Peyer's patch (tissue), 4 donors: ENCODE measurements at regions not wholly inside any gene's neighbourhood (a gene's known extent, or its start where the extent isn't known, plus 50 kb on each side); places are given as distances from the start of the nearest gene placed in this dataset.

ENCODE experiments used
- DNase-seq, 3 donors: peaks; one replicate each; pipeline ENCODE4 v3.0.0-alpha.2; 2017 to 2019
- H3K27ac ChIP-seq, 4 donors: fragments of 200-600 bp; sonication (generic); one replicate each; pipeline ENCODE4 v1.5.1; 2016 to 2019
- H3K27me3 ChIP-seq, 2 donors: fragments of 200-600 bp; sonication (generic); one replicate each; pipeline ENCODE4 v1.5.1; 2019
- H3K36me3 ChIP-seq, 3 donors: fragments of 200-600 bp; sonication (generic); one replicate each; pipeline ENCODE4 v1.5.1; 2016 to 2019
- H3K4me1 ChIP-seq, 4 donors: fragments of 200-600 bp; sonication (generic); one replicate each; pipeline ENCODE4 v1.5.1; 2016 to 2019
- H3K4me3 ChIP-seq, 4 donors: fragments of 200-600 bp; sonication (generic); 1 replicate in 3 of 4; 2 replicates in 1 of 4; pipeline ENCODE4 v1.5.1; 2016 to 2019; ENCODE audit warnings: mild to moderate bottlenecking in 1 of 4
- H3K9me3 ChIP-seq, 4 donors: fragments of 200-600 bp; sonication (generic); one replicate each; pipeline ENCODE4 v1.5.1; 2016 to 2019; ENCODE audit warnings: mild to moderate bottlenecking in 1 of 4
- POLR2A ChIP-seq, 2 donors: fragments of 450-650 bp; IDR thresholded peaks; one replicate each; pipeline ENCODE4 v1.5.1; 2017; ENCODE audit warnings: antibody characterized with exemption in 2 of 2, mild to moderate bottlenecking in 2 of 2, moderate library complexity in 2 of 2
- TF ChIP-seq, protein P1 (sequence below), 6 experiments: fragments of 450-650 bp in 4 of 6; fragments of 200-600 bp in 2 of 6; sonication (generic) in 1 of 6; IDR thresholded peaks; one replicate each; pipeline ENCODE4 v1.5.1; 2017 to 2019; ENCODE audit warnings: antibody characterized with exemption in 6 of 6, mild to moderate bottlenecking in 3 of 6, moderate library complexity in 1 of 6

- TF ChIP-seq POLR2A (IDR thresholded peaks at IDR 0.05), result no peak
- TF ChIP-seq, protein P1, sequence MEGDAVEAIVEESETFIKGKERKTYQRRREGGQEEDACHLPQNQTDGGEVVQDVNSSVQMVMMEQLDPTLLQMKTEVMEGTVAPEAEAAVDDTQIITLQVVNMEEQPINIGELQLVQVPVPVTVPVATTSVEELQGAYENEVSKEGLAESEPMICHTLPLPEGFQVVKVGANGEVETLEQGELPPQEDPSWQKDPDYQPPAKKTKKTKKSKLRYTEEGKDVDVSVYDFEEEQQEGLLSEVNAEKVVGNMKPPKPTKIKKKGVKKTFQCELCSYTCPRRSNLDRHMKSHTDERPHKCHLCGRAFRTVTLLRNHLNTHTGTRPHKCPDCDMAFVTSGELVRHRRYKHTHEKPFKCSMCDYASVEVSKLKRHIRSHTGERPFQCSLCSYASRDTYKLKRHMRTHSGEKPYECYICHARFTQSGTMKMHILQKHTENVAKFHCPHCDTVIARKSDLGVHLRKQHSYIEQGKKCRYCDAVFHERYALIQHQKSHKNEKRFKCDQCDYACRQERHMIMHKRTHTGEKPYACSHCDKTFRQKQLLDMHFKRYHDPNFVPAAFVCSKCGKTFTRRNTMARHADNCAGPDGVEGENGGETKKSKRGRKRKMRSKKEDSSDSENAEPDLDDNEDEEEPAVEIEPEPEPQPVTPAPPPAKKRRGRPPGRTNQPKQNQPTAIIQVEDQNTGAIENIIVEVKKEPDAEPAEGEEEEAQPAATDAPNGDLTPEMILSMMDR (IDR thresholded peaks at IDR 0.05), result no peak
- no peaks in the 10 kb centered on the region for H3K27me3 ChIP-seq
- no peaks in the 10 kb centered on the region for H3K9me3 ChIP-seq
- H3K27ac ChIP-seq, result no peak overlapping the region
- no peaks in the 10 kb centered on the region for H3K4me1 ChIP-seq
- DNase-seq, result no peak
- no peaks in the 10 kb centered on the region for H3K36me3 ChIP-seq
- no peak overlapping the region for H3K4me3 ChIP-seq
Observed at GRCh38 chr1:108027389-108027788, 62.4 kb upstream of the VAV3 start.

GRCh38 chr1:108017698-108018097 lies 52.7 kb upstream of the VAV3 start:
- no peak for DNase-seq
- no peaks in the 10 kb centered on the region for H3K4me1 ChIP-seq
- no peak overlapping the region for H3K27ac ChIP-seq
- no peaks in the 10 kb centered on the region for H3K36me3 ChIP-seq
- TF ChIP-seq POLR2A (IDR thresholded peaks at IDR 0.05), result no peak
- TF ChIP-seq, protein P1 (IDR thresholded peaks at IDR 0.05), result no peak
- H3K9me3 ChIP-seq, result no peaks in the 10 kb centered on the region
- H3K4me3 ChIP-seq, result no peak overlapping the region
- H3K27me3 ChIP-seq, result no peaks in the 10 kb centered on the region

GRCh38 chr1:108016451-108016920 lies 51.5 kb upstream of the VAV3 start:
- no peak overlapping the region for H3K4me3 ChIP-seq
- DNase-seq, result peak in 1 of 3 donors; percentile 73
- no peak overlapping the region for H3K27ac ChIP-seq
- H3K9me3 ChIP-seq, result no peaks in the 10 kb centered on the region
- H3K27me3 ChIP-seq, result no peaks in the 10 kb centered on the region
- TF ChIP-seq, protein P1 (IDR thresholded peaks at IDR 0.05), result no peak
- no peak for TF ChIP-seq POLR2A (IDR thresholded peaks at IDR 0.05)
- H3K4me1 ChIP-seq, result no peaks in the 10 kb centered on the region
- no peaks in the 10 kb centered on the region for H3K36me3 ChIP-seq
